ENCODE measurements at regions not wholly inside any gene's neighbourhood (a gene's known extent, or its start where the extent isn't known, plus 50 kb on each side); places are given as distances from the start of the nearest gene placed in this dataset.
A peak's percentile ranks its signal among the peaks of the same experiment; 100 is the strongest.
"Not testable (repeated sequence)": the region's sequence is repeated elsewhere in the genome, so short reads cannot be mapped to it uniquely, and the experiment has no call there.

- DNase-seq: no peak
Measured at GRCh38 chr5:82952326-82952725, 124.9 kb downstream of the TMEM167A start.

- not testable (repeated sequence) for DNase-seq
Measured at GRCh38 chr5:82944267-82944666, 132.9 kb downstream of the TMEM167A start.

GRCh38 chr5:82942083-82942881, 134.9 kb downstream of the TMEM167A start:
- no peak for DNase-seq

GRCh38 chr5:82938901-82939725, 138.1 kb downstream of the TMEM167A start:
- no peak for DNase-seq

GRCh38 chr5:82932473-82933220, 144.5 kb downstream of the TMEM167A start:
- peak; percentile 3 for DNase-seq

- no peak for DNase-seq
Measured at GRCh38 chr5:82931110-82931509, 146.1 kb downstream of the TMEM167A start.

- no peak for DNase-seq
Measured at GRCh38 chr5:82925061-82925411, 152.2 kb downstream of the TMEM167A start.

GRCh38 chr5:82924226-82925060, 152.8 kb downstream of the TMEM167A start:
- DNase-seq: no peak

GRCh38 chr5:82922086-82922734, 155.0 kb downstream of the TMEM167A start:
- DNase-seq: no peak

- no peak for DNase-seq
Measured at GRCh38 chr5:82918311-82919031, 158.7 kb downstream of the TMEM167A start.

GRCh38 chr5:82917584-82917983, 159.6 kb downstream of the TMEM167A start:
- DNase-seq: no peak

- DNase-seq: no peak
Measured at GRCh38 chr5:82913971-82914370, 163.2 kb downstream of the TMEM167A start.

- no peak for DNase-seq
Measured at GRCh38 chr5:82912462-82912861, 164.7 kb downstream of the TMEM167A start.

- no peak for DNase-seq
Measured at GRCh38 chr5:82911910-82912309, 165.3 kb downstream of the TMEM167A start.

- DNase-seq: no peak
Measured at GRCh38 chr5:82910905-82911304, 166.3 kb downstream of the TMEM167A start.

GRCh38 chr5:82910491-82910890, 166.7 kb downstream of the TMEM167A start:
- no peak for DNase-seq

GRCh38 chr5:82909771-82910170, 167.4 kb downstream of the TMEM167A start:
- no peak for DNase-seq

- DNase-seq: no peak
Measured at GRCh38 chr5:82905986-82906385, 171.2 kb downstream of the TMEM167A start.

GRCh38 chr5:82901281-82901888, 175.8 kb downstream of the TMEM167A start:
- no peak for DNase-seq

- peak; percentile 5 for DNase-seq
Measured at GRCh38 chr5:82894716-82895115, 182.5 kb downstream of the TMEM167A start.

- DNase-seq: no peak
Measured at GRCh38 chr5:82889088-82889487, 188.1 kb downstream of the TMEM167A start.

Measured in NCI-H1105 treated with DMSO at 0.1 percent for 48 hours (cell line).